Esophagus muscularis mucosa (tissue), 4 donors: ENCODE measurements at regions not wholly inside any gene's neighbourhood (a gene's known extent, or its start where the extent isn't known, plus 50 kb on each side); places are given as distances from the start of the nearest gene placed in this dataset.

Experiments
- EP300 ChIP-seq: sonication (generic); formaldehyde crosslinking; IDR thresholded peaks from one replicate; pipeline ENCODE4 v1.6.1; 2017; ENCODE audit warnings: antibody characterized with exemption
- POLR2A ChIP-seq: fragments of 450-650 bp; IDR thresholded peaks from one replicate; pipeline ENCODE4 v1.6.1; 2017; ENCODE audit warnings: antibody characterized with exemption, moderate library complexity, mild to moderate bottlenecking, low read depth
- POLR2AphosphoS5 ChIP-seq, 2 donors: sonication (generic); formaldehyde crosslinking; IDR thresholded peaks; one replicate each; pipeline ENCODE4 v1.6.1; 2017; ENCODE audit warnings: antibody characterized with exemption in 2 of 2
- TF ChIP-seq, protein P1 (sequence below), 3 experiments: fragments of 200-600 bp in 2 of 3; fragments of 450-650 bp in 1 of 3; sonication (generic) in 2 of 3; IDR thresholded peaks; one replicate each; pipeline ENCODE4 v1.5.1; 2017 to 2019; ENCODE audit warnings: antibody characterized with exemption in 3 of 3, mild to moderate bottlenecking in 2 of 3, moderate library complexity in 1 of 3

DNA sequence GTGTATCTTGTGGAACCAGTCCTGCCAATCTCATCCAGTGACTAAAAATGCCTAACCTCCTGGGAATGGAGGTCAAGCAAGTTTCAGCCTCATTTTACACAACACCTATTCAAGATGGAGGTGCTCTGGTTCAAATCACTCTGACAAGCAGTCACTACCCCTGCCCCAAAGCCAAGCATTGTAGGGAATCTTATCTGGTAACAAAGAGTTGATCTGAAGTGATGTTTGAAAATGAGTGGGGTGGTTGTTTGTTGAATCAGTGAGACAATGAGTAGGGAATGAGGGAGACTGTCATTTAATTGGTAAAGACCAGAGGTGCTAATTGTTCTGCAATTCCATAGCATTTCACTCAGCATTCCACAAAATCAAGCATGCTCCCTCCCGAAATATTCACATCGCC, 132.0 kb downstream of the RND3 start:
- TF ChIP-seq, protein P1, sequence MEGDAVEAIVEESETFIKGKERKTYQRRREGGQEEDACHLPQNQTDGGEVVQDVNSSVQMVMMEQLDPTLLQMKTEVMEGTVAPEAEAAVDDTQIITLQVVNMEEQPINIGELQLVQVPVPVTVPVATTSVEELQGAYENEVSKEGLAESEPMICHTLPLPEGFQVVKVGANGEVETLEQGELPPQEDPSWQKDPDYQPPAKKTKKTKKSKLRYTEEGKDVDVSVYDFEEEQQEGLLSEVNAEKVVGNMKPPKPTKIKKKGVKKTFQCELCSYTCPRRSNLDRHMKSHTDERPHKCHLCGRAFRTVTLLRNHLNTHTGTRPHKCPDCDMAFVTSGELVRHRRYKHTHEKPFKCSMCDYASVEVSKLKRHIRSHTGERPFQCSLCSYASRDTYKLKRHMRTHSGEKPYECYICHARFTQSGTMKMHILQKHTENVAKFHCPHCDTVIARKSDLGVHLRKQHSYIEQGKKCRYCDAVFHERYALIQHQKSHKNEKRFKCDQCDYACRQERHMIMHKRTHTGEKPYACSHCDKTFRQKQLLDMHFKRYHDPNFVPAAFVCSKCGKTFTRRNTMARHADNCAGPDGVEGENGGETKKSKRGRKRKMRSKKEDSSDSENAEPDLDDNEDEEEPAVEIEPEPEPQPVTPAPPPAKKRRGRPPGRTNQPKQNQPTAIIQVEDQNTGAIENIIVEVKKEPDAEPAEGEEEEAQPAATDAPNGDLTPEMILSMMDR (IDR thresholded peaks at IDR 0.05) = no peak
- TF ChIP-seq POLR2AphosphoS5 (IDR thresholded peaks at IDR 0.05) (no peak), EP300 (no peak), POLR2A (no peak)
